GM12878 (cell line): ENCODE measurements at regions not wholly inside any gene's neighbourhood (a gene's known extent, or its start where the extent isn't known, plus 50 kb on each side); places are given as distances from the start of the nearest gene placed in this dataset.

Experiments used
- ATF7 ChIP-seq: fragments of 450-650 bp; IDR thresholded peaks from 2 replicates; pipeline ENCODE4 v1.6.1; 2016; ENCODE audit warnings: low read depth, mild to moderate bottlenecking
- BCL11A ChIP-seq: IDR thresholded peaks from 2 replicates; pipeline ENCODE4 v1.6.1; 2011; ENCODE audit warnings: low read depth, low read length
- BRCA1 ChIP-seq: IDR thresholded peaks from 2 replicates; pipeline ENCODE4 v1.6.1; 2011; ENCODE audit warnings: low read depth, low read length, improper control_type of control experiment
- EGR1 ChIP-seq, 2 experiments: IDR thresholded peaks; 1 replicate in 1 of 2; 2 replicates in 1 of 2; pipeline ENCODE4 v1.6.1; 2011 to 2012; ENCODE audit warnings: low read depth in 2 of 2, low read length in 2 of 2, borderline replicate concordance in 1 of 2, mild to moderate bottlenecking in 1 of 2, moderate library complexity in 1 of 2
- HDAC6 ChIP-seq: fragments of 200-600 bp; sonication (generic); IDR thresholded peaks from one replicate; pipeline ENCODE4 v1.8.0; 2017; ENCODE audit warnings: antibody characterized with exemption; ENCODE audit not compliant: unreplicated experiment
- JUNB ChIP-seq: IDR thresholded peaks from 2 replicates; pipeline ENCODE4 v1.6.1; 2016; ENCODE audit warnings: antibody characterized with exemption, mild to moderate bottlenecking
- MEF2B ChIP-seq: fragments of 450-650 bp; IDR thresholded peaks from 2 replicates; pipeline ENCODE4 v1.6.1; 2018; ENCODE audit warnings: mild to moderate bottlenecking, moderate library complexity; ENCODE audit not compliant: partially characterized antibody, poor library complexity, severe bottlenecking
- MYB ChIP-seq: fragments of 150-350 bp; IDR thresholded peaks from 2 replicates; pipeline ENCODE4 v1.6.1; 2014; ENCODE audit warnings: mild to moderate bottlenecking, low read depth, low read length, borderline replicate concordance
- NFYA ChIP-seq: IDR thresholded peaks from 2 replicates; pipeline ENCODE4 v1.6.1; 2011; ENCODE audit warnings: low read depth, mild to moderate bottlenecking, low read length, improper control_type of control experiment, borderline replicate concordance
- NFYB ChIP-seq: IDR thresholded peaks from 2 replicates; pipeline ENCODE4 v1.6.1; 2011; ENCODE audit warnings: low read depth, mild to moderate bottlenecking, low read length, improper control_type of control experiment, moderate library complexity; ENCODE audit not compliant: insufficient read depth
- RBBP5 ChIP-seq: fragments of 200-600 bp; sonication (generic); conservative IDR thresholded peaks from 2 replicates; pipeline ENCODE4 v1.6.1; 2016
- RUNX3 ChIP-seq: IDR thresholded peaks from 2 replicates; pipeline ENCODE4 v1.6.1; 2012; ENCODE audit warnings: low read length, inconsistent platforms
- SP1 ChIP-seq: IDR thresholded peaks from one replicate; pipeline ENCODE4 v1.6.1; 2011; ENCODE audit warnings: low read depth, low read length
- SREBF1 ChIP-seq: IDR thresholded peaks from 2 replicates; pipeline ENCODE4 v1.6.1; 2012; ENCODE audit warnings: mild to moderate bottlenecking, low read length
- SREBF2 ChIP-seq: IDR thresholded peaks from 2 replicates; pipeline ENCODE4 v1.6.1; 2012; ENCODE audit warnings: mild to moderate bottlenecking, low read length
- STAT1 ChIP-seq: fragments of 450-650 bp; conservative IDR thresholded peaks from 2 replicates; pipeline ENCODE4 v1.6.1; 2014; ENCODE audit warnings: antibody characterized with exemption, mild to moderate bottlenecking
- TCF3 ChIP-seq: IDR thresholded peaks from 2 replicates; pipeline ENCODE4 v1.6.1; 2012; ENCODE audit warnings: low read depth, mild to moderate bottlenecking, low read length, borderline replicate concordance; ENCODE audit not compliant: insufficient read depth
- TCF7 ChIP-seq: IDR thresholded peaks from 2 replicates; pipeline ENCODE4 v1.6.1; 2014; ENCODE audit warnings: antibody characterized with exemption, borderline replicate concordance
- ZNF274 ChIP-seq: IDR thresholded peaks from one replicate; pipeline ENCODE4 v1.8.0; 2011; ENCODE audit not compliant: insufficient read length, insufficient read depth
- ZZZ3 ChIP-seq: IDR thresholded peaks from 2 replicates; pipeline ENCODE4 v1.6.1; 2011; ENCODE audit warnings: low read depth; ENCODE audit not compliant: control insufficient read depth, insufficient read length
- TF ChIP-seq, protein P1 (sequence below), 3 experiments: IDR thresholded peaks in 2 of 3; conservative IDR thresholded peaks in 1 of 3; 2 replicates each; pipeline ENCODE4 v1.5.1; 2011; ENCODE audit warnings: low read depth in 3 of 3, low read length in 3 of 3, mild to moderate bottlenecking in 3 of 3, control low read depth in 2 of 3, moderate library complexity in 2 of 3, inconsistent platforms in 1 of 3, mixed read lengths in 1 of 3; ENCODE audit not compliant: control insufficient read depth in 2 of 3, insufficient read depth in 1 of 3; ENCODE audit errors: extremely low read depth in 1 of 3
- TF ChIP-seq, protein P2 (sequence below): fragments of 450-650 bp; IDR thresholded peaks from 2 replicates; pipeline ENCODE4 v1.6.1; 2016; ENCODE audit warnings: mild to moderate bottlenecking
- TF ChIP-seq, protein P3 (sequence below): fragments of 450-650 bp; IDR thresholded peaks from 2 replicates; pipeline ENCODE4 v1.6.1; 2018; ENCODE audit warnings: borderline replicate concordance, mild to moderate bottlenecking; ENCODE audit not compliant: partially characterized antibody
- TF ChIP-seq, protein P4 (sequence below): IDR thresholded peaks from 2 replicates; pipeline ENCODE4 v1.6.1; 2011; ENCODE audit warnings: borderline replicate concordance, low read depth, mild to moderate bottlenecking, moderate library complexity, low read length; ENCODE audit not compliant: insufficient read depth, poor library complexity, severe bottlenecking

DNA sequence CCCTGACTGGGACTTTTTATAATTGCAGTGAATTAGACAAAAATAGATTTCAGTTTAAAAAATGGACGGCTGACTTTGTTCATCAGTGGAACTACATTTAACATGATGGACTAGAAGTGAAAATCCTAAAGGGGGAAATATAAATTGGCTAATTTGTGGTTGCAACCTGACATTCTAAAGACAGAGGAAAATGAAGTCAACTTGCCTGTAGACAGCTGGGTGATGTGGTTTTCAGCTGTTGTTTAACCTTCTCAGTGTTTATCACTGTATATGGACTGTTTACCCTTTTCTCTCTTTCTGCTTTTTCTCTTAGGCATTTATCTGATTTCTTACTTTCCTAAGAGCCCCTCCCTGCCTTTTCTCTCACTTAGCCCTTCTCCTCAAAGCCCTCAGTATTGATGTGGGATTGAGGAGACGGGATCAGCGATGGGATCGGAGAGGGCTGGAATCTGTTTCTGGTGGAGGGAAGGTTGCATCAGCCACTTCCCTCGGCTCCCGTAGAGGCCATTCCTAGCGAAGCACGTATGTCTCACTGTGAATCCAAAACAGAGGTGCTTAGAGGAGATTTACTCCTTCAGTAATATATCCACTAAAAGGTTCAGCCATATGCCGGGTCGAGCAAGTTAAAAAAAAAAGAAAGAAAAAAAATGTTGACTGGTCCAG, 109.0 kb upstream of the KLF6 start (continued):
- TF ChIP-seq STAT1 (no peak), RUNX3 (0 out of 2 replicates have a peak, but pooled peaks have one; percentile 44), SREBF2 (no peak), TCF3 (no peak), HDAC6 (no peak), MYB (no peak), BCL11A (0 out of 2 replicates have a peak, but pooled peaks have one; percentile 30), BRCA1 (no peak), NFYA (no peak), ZZZ3 (no peak), ZNF274 (no peak), ATF7 (0 out of 2 replicates have a peak, but pooled peaks have one; percentile 23), SREBF1 (no peak), MEF2B (peak; percentile 42), RBBP5 (no peak), TCF7 (no peak), NFYB (no peak), EGR1 (IDR thresholded peaks at IDR 0.05; ENCODE audit: borderline replicate concordance in 1 of 2, low read depth in 2 of 2, low read length in 2 of 2) (no peak), JUNB (no peak), SP1 (no peak)
- TF ChIP-seq, protein P1, sequence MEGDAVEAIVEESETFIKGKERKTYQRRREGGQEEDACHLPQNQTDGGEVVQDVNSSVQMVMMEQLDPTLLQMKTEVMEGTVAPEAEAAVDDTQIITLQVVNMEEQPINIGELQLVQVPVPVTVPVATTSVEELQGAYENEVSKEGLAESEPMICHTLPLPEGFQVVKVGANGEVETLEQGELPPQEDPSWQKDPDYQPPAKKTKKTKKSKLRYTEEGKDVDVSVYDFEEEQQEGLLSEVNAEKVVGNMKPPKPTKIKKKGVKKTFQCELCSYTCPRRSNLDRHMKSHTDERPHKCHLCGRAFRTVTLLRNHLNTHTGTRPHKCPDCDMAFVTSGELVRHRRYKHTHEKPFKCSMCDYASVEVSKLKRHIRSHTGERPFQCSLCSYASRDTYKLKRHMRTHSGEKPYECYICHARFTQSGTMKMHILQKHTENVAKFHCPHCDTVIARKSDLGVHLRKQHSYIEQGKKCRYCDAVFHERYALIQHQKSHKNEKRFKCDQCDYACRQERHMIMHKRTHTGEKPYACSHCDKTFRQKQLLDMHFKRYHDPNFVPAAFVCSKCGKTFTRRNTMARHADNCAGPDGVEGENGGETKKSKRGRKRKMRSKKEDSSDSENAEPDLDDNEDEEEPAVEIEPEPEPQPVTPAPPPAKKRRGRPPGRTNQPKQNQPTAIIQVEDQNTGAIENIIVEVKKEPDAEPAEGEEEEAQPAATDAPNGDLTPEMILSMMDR (IDR thresholded peaks at IDR 0.05 in 2 of 3, conservative IDR thresholded peaks at IDR 0.05 in 1 of 3; ENCODE audit: control insufficient read depth in 2 of 3, extremely low read depth in 1 of 3, insufficient read depth in 1 of 3, low read depth in 3 of 3, low read length in 3 of 3), result no peak
- TF ChIP-seq, protein P2, sequence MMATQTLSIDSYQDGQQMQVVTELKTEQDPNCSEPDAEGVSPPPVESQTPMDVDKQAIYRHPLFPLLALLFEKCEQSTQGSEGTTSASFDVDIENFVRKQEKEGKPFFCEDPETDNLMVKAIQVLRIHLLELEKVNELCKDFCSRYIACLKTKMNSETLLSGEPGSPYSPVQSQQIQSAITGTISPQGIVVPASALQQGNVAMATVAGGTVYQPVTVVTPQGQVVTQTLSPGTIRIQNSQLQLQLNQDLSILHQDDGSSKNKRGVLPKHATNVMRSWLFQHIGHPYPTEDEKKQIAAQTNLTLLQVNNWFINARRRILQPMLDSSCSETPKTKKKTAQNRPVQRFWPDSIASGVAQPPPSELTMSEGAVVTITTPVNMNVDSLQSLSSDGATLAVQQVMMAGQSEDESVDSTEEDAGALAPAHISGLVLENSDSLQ, result peak; percentile 30; the same call in 1 of the 2 replicates
- TF ChIP-seq, protein P3, sequence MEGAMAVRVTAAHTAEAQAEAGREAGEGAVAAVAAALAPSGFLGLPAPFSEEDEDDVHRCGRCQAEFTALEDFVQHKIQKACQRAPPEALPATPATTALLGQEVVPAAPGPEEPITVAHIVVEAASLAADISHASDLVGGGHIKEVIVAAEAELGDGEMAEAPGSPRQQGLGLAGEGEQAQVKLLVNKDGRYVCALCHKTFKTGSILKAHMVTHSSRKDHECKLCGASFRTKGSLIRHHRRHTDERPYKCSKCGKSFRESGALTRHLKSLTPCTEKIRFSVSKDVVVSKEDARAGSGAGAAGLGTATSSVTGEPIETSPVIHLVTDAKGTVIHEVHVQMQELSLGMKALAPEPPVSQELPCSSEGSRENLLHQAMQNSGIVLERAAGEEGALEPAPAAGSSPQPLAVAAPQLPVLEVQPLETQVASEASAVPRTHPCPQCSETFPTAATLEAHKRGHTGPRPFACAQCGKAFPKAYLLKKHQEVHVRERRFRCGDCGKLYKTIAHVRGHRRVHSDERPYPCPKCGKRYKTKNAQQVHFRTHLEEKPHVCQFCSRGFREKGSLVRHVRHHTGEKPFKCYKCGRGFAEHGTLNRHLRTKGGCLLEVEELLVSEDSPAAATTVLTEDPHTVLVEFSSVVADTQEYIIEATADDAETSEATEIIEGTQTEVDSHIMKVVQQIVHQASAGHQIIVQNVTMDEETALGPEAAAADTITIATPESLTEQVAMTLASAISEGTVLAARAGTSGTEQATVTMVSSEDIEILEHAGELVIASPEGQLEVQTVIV, result no peak
- TF ChIP-seq, protein P4, sequence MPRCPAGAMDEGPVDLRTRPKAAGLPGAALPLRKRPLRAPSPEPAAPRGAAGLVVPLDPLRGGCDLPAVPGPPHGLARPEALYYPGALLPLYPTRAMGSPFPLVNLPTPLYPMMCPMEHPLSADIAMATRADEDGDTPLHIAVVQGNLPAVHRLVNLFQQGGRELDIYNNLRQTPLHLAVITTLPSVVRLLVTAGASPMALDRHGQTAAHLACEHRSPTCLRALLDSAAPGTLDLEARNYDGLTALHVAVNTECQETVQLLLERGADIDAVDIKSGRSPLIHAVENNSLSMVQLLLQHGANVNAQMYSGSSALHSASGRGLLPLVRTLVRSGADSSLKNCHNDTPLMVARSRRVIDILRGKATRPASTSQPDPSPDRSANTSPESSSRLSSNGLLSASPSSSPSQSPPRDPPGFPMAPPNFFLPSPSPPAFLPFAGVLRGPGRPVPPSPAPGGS, result no peak
